Right lobe of liver (tissue), 6 donors: ENCODE measurements at regions not wholly inside any gene's neighbourhood (a gene's known extent, or its start where the extent isn't known, plus 50 kb on each side); places are given as distances from the start of the nearest gene placed in this dataset.

Source experiments
- ATAC-seq, 4 donors: fragments of 200-7000 bp; cut with Tn5 transposase; one replicate each; pipeline ENCODE4 v1.9.1; 2020; ENCODE audit warnings: mild to moderate bottlenecking in 4 of 4, moderate library complexity in 4 of 4
- DNase-seq, 3 donors: peaks; one replicate each; pipeline ENCODE4 v3.0.0-alpha.2; 2020
- H3K27ac ChIP-seq, 3 donors: fragments of 200-600 bp; one replicate each; pipeline ENCODE4 v1.8.0; 2022
- H3K27me3 ChIP-seq, 2 donors: fragments of 200-600 bp; one replicate each; pipeline ENCODE4 v1.8.0; 2022
- H3K36me3 ChIP-seq, 4 donors: fragments of 200-600 bp; sonication (generic) in 1 of 4; one replicate each; pipeline versions ENCODE4 v1.5.1 to v1.8.0; 2017 to 2022; ENCODE audit warnings: control low read depth in 1 of 4
- H3K4me1 ChIP-seq, 4 donors: fragments of 200-600 bp; sonication (generic) in 1 of 4; one replicate each; pipeline versions ENCODE4 v1.5.1 to v1.8.0; 2017 to 2022; ENCODE audit warnings: control low read depth in 1 of 4
- H3K4me3 ChIP-seq, 3 donors: fragments of 200-600 bp; one replicate each; pipeline ENCODE4 v1.8.0; 2022
- H3K9me3 ChIP-seq, 4 donors: fragments of 200-600 bp; sonication (generic) in 1 of 4; one replicate each; pipeline versions ENCODE4 v1.5.1 to v1.8.0; 2017 to 2022; ENCODE audit warnings: control low read depth in 1 of 4
- POLR2A ChIP-seq: fragments of 450-650 bp; IDR thresholded peaks from one replicate; pipeline ENCODE4 v1.6.1; 2017; ENCODE audit warnings: antibody characterized with exemption, mild to moderate bottlenecking
- WGBS: methylation state at CpG from one replicate; pipeline ENCODE4 v1.1.6; 2018; ENCODE audit warnings: low coverage, low lambda C conversion rate; ENCODE audit not compliant: insufficient coverage; ENCODE audit errors: missing lambda C conversion rate; 5-methylcytosine and 5-hydroxymethylcytosine counted together
- intact Hi-C, 2 donors: fragments of 100-400 bp; cut with DNase I; formaldehyde crosslinking; loops; one replicate each; pipeline versions ENCODE4 v1.11.2 to v1.14.1; 2022
- TF ChIP-seq, protein P1 (sequence below), 4 donors: fragments of 200-600 bp in 3 of 4; fragments of 450-650 bp in 1 of 4; IDR thresholded peaks; one replicate each; pipeline versions ENCODE4 v1.5.1 to v1.8.0; 2016 to 2022; ENCODE audit warnings: antibody characterized with exemption in 4 of 4, mild to moderate bottlenecking in 2 of 4
- donor health status: DM: no; HTN: yes; CAD: no.
- donor health status: DM: no; HTN: no; CAD: no.
- donor health status: DM: no; HTN: no; CAD: no.
- donor health status: DM: no; HTN: yes; CAD: no.
- donor health status: DM: no; HTN: yes; CAD: no.

DNA sequence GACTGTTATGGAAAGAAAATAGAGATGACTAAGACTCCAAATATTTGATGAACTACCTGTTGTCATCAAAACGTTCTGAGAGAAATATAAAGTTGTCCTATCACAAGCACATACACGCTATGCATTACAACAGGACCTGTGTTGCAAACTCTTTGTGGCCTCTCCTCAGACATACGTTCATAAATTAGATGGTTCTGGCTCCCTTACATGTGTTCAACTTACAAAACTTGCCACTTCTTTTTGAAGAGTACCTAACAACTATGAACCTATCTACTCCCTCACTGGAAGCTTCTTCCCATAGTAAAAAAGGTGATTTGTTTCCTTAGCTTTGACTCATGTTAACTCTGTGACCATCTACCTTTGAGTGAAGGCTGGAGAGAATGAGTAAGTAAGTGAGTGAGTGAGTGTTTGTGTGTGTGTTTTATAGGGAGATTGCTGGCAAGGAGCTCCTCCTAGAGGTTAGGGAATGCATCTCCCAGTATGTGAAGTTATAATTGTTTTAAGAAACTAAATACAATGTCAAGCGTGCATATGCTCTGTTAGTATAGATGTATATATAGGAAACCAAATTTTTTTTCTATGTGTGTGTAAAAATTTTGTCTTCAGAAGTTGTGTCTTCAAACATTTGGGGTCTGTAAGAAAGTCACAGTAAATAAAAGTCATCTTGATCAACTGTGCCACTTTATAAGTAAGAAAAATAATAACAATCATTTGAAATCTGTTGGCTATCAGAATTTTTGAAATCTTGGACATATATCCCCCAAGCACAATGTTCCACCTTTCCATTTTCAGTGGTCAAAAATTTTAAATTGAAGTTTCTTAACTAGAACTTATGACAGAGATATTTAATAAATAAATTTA lies 1211.1 kb upstream of the GJE1 start:
- DNase-seq (no peak), ATAC-seq (peak; percentile 74 to 99 (median 91))
- TF ChIP-seq, protein P1, sequence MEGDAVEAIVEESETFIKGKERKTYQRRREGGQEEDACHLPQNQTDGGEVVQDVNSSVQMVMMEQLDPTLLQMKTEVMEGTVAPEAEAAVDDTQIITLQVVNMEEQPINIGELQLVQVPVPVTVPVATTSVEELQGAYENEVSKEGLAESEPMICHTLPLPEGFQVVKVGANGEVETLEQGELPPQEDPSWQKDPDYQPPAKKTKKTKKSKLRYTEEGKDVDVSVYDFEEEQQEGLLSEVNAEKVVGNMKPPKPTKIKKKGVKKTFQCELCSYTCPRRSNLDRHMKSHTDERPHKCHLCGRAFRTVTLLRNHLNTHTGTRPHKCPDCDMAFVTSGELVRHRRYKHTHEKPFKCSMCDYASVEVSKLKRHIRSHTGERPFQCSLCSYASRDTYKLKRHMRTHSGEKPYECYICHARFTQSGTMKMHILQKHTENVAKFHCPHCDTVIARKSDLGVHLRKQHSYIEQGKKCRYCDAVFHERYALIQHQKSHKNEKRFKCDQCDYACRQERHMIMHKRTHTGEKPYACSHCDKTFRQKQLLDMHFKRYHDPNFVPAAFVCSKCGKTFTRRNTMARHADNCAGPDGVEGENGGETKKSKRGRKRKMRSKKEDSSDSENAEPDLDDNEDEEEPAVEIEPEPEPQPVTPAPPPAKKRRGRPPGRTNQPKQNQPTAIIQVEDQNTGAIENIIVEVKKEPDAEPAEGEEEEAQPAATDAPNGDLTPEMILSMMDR (IDR thresholded peaks at IDR 0.05), result peak; percentile 60 to 75 (median 70)
- TF ChIP-seq POLR2A, result no peak
- Histone ChIP-seq H3K4me1 (no peaks in the 10 kb centered on the region), H3K27me3 (no peaks in the 10 kb centered on the region), H3K9me3 (no peaks in the 10 kb centered on the region), H3K36me3 (no peaks in the 10 kb centered on the region), H3K27ac (no peak overlapping the region), H3K4me3 (no peak overlapping the region)
- intact Hi-C loops, result no loop called here
- WGBS, result 24% methylated on average over 4 of the region's 4 CpGs

DNA sequence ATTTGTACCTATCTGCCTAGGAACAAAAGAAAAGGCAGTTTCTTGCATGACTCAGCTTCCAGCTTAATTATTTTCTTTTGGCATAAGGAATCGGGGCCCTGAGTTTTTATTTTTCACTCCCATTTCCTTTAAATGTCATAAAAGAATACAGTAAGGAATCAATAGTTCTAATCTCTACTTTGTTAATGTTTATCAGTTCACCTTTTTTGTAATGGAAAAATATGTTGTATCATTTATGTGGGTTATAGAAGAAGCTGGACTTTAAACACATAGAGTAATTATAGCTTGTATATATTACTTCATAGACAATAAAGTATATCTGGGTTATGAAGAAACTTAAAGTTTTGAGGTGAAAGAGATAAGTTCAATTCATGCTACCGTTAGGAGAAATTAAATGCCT lies 1214.8 kb upstream of the GJE1 start:
- DNase-seq (no peak), ATAC-seq (no peak)
- Histone ChIP-seq H3K9me3 (no peaks in the 10 kb centered on the region), H3K4me3 (no peak overlapping the region), H3K36me3 (no peaks in the 10 kb centered on the region), H3K4me1 (no peaks in the 10 kb centered on the region), H3K27me3 (no peaks in the 10 kb centered on the region), H3K27ac (no peak overlapping the region)
- TF ChIP-seq, protein P1 (IDR thresholded peaks at IDR 0.05), result no peak
- TF ChIP-seq POLR2A, result no peak
- 49% methylated on average over 2 of the region's 2 CpGs for WGBS
- intact Hi-C loops, result no loop called here

DNA sequence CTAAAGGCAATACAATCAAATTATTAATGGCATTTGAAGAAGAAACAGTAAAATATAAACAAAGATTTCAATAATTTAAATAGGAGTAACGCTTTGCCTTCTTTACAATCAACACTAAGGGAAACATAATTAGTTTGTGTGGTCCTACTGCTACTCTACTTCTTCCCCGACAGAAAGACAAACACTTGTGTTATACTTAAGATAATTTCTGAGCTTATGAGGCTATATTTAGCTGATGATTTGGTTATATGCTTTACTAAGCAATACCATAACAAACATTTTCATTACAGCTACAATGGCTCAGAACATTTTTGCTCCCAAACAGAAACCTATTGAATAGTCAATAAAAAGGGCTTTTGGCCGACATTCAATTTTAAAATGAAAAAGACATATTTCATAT lies 1217.2 kb upstream of the GJE1 start:
- ATAC-seq, result no peak
- intact Hi-C loops, result no loop called here
- Histone ChIP-seq H3K4me3 (no peak overlapping the region), H3K36me3 (no peaks in the 10 kb centered on the region), H3K9me3 (no peaks in the 10 kb centered on the region), H3K27ac (no peak overlapping the region), H3K27me3 (no peaks in the 10 kb centered on the region), H3K4me1 (no peaks in the 10 kb centered on the region)
- 83% methylated on average over 3 of the region's 3 CpGs for WGBS
- DNase-seq, result no peak
- TF ChIP-seq, protein P1 (IDR thresholded peaks at IDR 0.05), result no peak
- TF ChIP-seq POLR2A, result no peak

DNA sequence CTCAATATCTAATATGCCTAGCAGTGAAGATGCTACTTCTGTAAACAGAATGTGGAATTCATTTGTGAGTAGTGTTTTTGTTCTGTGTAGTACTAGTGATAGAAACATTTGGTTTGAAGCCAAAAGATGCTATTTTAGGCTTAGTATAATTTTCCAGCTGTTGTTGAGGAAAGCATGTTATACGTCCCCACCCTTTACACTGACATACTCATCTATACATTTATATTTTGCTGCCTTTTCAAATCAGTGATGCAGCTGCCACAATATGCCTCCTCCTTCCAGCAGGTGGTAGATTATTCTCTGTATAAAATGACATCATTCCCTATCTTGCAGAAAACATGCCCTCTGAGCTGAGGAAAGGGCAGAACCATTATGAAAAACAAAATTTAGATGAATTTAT lies 1217.6 kb upstream of the GJE1 start:
- no peaks in the 10 kb centered on the region for H3K4me1 ChIP-seq
- intact Hi-C loops, result no loop called here
- no peak for DNase-seq
- ATAC-seq, result no peak
- TF ChIP-seq, protein P1 (IDR thresholded peaks at IDR 0.05), result no peak
- TF ChIP-seq POLR2A, result no peak
- H3K9me3 ChIP-seq, result no peaks in the 10 kb centered on the region
- no peaks in the 10 kb centered on the region for H3K36me3 ChIP-seq
- H3K4me3 ChIP-seq, result no peak overlapping the region
- 29% methylated on average over 1 of the region's 1 CpG for WGBS
- H3K27ac ChIP-seq, result no peak overlapping the region
- no peaks in the 10 kb centered on the region for H3K27me3 ChIP-seq
